LHCN-M2 (cell line): ENCODE measurements at regions not wholly inside any gene's neighbourhood (a gene's known extent, or its start where the extent isn't known, plus 50 kb on each side); places are given as distances from the start of the nearest gene placed in this dataset.
"Not testable (repeated sequence)": the region's sequence is repeated elsewhere in the genome, so short reads cannot be mapped to it uniquely, and the experiment has no call there.

ENCODE experiments used
- DNase-seq: peaks from one replicate; pipeline ENCODE4 v3.0.0-alpha.2; 2012; ENCODE audit warnings: low read depth

DNA sequence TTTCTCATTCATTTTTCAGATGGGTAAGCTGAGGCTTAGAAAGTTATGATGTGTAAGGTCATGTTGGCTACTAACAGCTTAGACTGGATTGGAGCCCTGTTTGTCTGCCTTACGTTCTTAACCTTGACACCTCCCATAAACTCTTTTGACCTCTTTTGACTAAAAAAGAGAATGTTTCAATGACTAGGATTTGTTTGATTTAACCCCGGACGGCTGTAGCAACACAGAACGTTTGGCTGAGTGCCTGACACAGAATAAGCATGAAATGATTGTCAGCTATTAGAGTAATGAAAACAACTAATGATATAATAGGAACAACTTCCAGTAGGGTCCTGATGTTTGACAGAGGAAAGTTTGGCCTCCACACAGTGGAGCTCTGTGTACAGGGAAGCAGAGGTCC, 83.3 kb upstream of the PDZD8 start:
- no peak for DNase-seq

GRCh38 chr10:117457932-117458331, 82.7 kb upstream of the PDZD8 start:
- DNase-seq: no peak

DNA sequence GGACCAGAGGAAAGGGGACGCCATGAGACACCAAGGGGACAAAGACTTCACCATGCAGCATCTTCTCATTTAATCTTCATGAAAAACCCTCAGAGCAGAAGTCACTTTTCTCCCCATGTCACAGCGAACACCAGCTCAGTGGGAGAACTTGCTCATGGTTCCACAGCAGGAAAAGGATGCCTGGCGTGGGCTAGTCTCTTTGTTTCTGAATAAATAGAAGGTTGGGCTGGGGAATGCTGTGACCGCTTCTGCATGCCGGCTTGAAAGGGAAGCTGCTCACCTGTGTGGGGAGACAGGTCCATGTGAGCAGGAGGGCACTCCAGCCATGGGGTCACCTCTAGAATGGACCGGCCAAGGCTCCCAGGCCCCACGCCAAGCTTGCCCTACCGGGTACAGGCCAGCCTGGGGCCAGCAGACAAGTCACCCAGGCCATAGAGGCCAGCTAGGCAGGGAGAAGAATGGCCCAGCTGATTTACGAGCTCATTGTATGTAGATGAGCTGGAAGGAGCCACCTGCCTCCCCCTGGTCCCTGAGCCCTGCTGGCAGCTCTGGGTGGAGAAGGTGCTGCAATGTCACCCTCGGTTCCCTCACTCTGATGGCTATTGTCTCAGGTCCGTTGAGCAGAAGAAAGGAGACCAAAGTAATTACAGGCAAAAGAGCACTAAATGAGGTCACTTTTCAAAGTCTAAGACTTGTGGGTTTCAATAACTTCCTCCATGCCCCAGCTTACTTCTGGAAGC, 82.0 kb upstream of the PDZD8 start:
- no peak for DNase-seq

DNA sequence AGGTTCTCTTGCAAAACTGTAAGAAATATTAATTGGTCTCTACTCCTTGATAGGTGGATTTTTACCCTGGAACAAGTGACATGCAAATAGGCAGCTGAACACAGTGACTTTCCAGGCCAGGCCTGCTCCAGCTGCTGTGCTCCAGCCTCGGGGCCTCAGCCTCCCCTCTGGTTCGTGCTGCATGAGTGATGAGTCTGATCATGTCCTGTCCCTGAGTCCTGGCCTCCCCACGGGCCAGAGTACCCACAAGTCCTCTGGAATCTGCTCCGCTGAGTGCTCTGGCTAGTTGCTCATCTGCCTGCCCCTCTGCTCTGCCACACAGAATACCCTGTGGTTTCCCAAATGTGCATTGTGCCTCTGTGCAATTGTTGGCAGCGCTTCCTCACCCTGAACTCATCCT, 80.1 kb upstream of the PDZD8 start:
- DNase-seq: peak; percentile 21

DNA sequence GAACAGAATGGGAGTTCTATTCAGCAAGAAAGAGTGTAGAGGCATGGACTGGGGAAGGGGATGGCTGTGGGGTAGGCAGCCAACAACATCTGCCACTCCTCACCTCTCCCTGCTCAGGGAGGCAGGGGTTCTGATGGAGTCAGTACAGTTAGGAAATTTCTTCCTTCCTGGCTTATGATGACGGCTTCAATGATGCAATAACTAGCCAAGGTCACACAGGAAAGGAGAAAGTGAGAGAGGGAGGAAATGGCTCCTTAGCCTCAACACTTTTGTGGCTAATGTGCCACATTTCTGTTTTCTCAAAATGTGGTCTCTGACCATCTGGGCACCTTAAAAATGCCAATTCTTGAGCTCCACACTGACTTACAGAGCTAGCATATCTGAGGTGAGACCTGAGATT, 79.3 kb upstream of the PDZD8 start:
- no peak for DNase-seq

GRCh38 chr10:117453484-117453883, 78.2 kb upstream of the PDZD8 start:
- DNase-seq: not testable (repeated sequence)

- DNase-seq: no peak
Observed at GRCh38 chr10:117450940-117451339, 75.7 kb upstream of the PDZD8 start.

DNA sequence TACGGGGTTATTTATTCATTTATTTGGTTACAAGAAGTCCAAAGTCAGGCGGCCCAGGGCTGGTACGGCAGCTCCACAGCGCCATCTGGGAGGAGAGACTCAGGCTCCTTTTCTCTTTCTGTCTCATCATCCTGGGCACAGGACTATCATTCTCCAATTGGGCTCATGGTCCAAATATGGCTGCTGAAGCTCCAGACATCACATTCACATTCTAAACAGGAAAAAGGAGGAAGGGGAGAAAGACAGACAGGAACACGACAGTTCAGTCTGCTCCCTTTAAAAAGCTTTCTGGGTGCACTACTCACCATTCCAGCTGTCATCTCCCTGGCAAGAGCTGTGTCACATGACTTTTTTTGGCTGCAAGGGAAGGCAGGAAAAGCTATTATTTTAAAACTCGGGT, 74.4 kb upstream of the PDZD8 start:
- DNase-seq: no peak

DNA sequence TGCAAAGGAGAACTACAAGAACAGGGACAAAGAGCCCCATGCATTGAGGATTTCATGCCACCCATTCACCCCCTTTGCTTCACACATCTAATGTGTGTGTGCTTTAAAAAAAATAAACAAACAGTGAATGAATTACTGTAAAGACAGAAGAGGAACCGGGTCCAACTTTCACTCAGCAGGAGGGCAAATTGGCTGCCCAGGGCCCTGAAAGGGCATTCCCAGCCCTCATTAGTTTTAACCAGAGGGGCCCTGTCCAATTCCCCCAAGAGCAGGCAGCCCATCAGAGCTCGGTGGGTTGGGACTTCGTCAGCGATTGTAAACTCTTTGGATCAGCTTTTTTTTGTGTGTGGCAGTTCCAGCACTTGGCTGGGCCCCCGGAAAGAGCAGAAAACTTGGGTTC, 73.6 kb upstream of the PDZD8 start:
- DNase-seq: no peak

GRCh38 chr10:117445992-117446391, 70.8 kb upstream of the PDZD8 start:
- DNase-seq: no peak

- DNase-seq: no peak
Observed at GRCh38 chr10:117444497-117445040, 69.3 kb upstream of the PDZD8 start.

DNA sequence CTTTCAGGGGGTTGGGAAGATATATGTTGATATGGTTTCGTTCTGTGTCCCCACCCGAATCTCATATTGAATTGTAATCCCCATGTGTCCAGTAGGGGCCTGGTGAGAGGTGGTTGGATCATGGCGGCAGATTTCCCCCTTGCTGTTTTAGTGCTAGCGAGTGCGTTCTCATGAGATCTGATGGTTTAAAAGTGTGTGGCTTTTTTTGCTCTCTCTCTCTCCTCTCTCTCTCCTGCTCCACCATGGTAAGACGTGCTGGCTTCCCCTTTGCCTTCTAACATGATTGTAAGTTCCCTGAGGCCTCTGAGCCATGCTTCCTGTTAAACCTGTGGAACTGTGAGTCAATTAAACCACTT, 68.4 kb upstream of the PDZD8 start:
- DNase-seq: no peak

DNA sequence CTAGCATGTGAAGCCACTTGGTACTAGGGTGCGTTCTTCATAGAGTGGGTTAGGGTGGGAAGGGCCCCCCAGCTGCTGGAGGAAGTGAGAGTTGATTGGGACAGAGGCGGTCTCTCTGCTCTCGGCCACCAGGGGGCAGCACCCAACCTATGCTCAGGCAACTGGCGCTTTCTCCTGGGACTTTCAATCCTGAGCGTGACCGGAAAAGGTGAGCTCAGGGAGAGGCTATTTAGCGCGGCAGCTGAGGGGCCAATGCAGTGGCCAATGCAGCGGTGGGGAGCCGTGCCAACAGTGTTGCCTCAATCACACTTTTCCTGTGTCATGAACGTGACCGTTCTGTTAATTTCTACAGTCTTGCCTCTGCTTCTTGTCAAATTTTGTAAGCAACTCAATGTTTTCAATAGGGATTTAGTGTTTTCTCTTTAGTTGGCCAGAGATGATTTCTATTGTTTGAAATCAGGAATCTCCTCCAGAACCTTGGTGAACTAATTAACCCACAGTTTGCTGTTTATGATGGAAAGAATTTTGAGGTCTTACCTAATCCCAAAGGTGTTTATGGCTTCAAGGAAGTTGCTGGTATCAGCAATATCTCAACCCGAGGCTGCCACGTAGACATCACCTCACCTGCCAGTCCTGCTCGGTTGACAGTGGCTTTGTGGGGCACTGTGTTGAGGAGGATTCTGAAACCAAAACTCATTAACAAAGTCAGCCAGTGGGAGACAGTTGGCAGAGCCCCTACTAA, 67.9 kb upstream of the PDZD8 start:
- DNase-seq: peak; percentile 69

- DNase-seq: no peak
Observed at GRCh38 chr10:117442521-117442920, 67.3 kb upstream of the PDZD8 start.

- peak; percentile 98 for DNase-seq
Observed at GRCh38 chr10:117441812-117442443, 66.7 kb upstream of the PDZD8 start.

DNA sequence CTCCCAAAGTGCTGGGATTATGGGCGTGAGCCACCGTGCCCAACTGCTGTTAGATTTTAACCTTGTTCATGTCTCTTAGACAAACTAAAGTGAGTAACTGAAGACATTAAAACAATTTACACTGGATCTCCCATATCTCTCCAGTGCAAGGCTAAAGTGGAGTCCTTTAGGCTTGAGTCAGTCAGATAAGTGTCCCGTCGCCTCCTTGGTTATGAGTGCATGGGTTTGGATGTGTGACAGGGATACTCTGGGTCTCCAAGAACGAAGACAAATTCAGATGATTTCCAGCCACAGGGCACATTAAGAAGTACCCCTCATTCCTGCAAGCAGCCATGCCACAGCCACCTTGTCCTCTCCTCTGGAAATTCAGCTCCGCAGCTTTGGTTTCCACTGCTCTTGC, 66.1 kb upstream of the PDZD8 start:
- no peak for DNase-seq

- peak; percentile 97 for DNase-seq
Observed at GRCh38 chr10:117439243-117439912, 64.1 kb upstream of the PDZD8 start.

- DNase-seq: no peak
Observed at GRCh38 chr10:117432866-117433265, 57.6 kb upstream of the PDZD8 start.

DNA sequence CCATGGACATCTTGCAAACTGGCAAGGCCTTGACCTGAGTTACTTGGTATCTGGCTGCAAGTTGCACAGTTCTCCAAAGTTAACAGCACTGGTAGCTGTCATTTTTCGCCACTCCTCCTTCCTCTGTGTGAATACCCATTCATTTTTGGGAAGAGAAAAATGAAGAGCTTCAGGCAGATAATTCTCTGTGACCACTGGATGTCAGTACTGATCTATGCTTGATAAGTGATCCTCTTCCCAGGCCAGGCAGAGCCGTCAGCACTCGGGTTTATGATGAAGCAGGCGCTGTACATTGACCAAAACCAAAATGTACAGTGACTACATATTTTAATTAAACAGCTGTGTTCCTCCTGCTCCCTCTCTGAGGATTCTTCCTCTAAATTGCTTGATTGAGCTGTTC, 55.9 kb upstream of the PDZD8 start:
- DNase-seq: peak; percentile 65

DNA sequence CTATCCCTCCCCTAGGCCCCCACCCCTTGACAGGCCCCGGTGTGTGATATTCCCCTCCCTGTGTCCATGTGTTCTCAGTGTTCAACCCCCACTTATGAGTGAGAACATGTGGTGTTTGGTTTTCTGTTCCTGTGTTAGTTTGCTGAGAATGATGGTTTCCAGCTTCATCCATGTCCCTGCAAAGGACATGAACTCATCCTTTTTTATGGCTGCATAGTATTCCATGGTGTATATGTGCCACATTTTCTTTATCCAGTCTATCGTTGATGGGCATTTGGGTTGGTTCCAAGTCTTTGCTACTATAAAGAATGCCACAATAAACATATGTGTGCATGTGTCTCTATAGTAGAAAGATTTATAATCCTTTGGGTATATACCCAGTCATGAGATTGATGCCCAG, 55.3 kb upstream of the PDZD8 start:
- not testable (repeated sequence) for DNase-seq

DNA sequence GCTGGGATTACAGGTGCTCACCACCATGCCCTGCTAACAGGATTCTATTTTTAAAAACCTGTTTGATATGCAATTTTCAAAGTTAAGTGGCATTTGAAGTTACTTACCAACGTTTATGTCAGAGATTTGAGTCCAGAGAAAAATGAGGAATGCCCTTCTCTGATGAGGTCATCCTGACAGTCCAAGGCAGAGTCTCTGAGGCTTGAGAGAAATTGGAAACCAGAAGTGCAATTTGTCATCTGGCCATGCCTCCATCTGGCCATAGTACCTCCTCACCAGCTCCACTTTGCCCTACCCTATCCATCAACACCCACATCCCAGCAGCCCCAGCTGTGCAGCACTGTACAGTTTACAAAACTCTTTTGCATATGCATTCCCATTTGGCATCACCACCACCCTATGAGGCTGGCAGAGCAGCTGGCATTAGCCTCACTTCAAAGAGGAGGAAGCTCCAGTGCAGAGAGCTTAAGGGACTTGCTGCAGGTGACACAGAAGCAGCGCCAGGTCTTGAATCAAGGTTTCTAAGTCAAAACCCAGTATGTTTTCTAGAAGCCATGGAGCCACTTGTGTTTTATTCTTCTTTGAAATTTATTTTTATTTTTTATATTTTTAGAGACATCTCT, 54.5 kb upstream of the PDZD8 start:
- peak; percentile 31 for DNase-seq

- DNase-seq: no peak
Observed at GRCh38 chr10:117427356-117427755, 52.1 kb upstream of the PDZD8 start.
